ENCODE measurements at regions not wholly inside any gene's neighbourhood (a gene's known extent, or its start where the extent isn't known, plus 50 kb on each side); places are given as distances from the start of the nearest gene placed in this dataset.

GRCh38 chr21:38973552-38973951 lies 167.8 kb downstream of the ETS2 start:
- no peaks in the 10 kb centered on the region for H3K9me3 ChIP-seq
- no peaks in the 10 kb centered on the region for H3K4me1 ChIP-seq
- H3K27ac ChIP-seq: no peak overlapping the region
- intact Hi-C loops (cut with DNase I; ENCODE audit: low total_unique reads): no loop called here
- H3K4me3 ChIP-seq: no peak overlapping the region
- H3K27me3 ChIP-seq: no peaks in the 10 kb centered on the region
- no peaks in the 10 kb centered on the region for H3K36me3 ChIP-seq
- no peak for TF ChIP-seq CTCF (IDR thresholded peaks at IDR 0.05)
- TF ChIP-seq POLR2A (IDR thresholded peaks at IDR 0.05): no peak
- no peak for DNase-seq

DNA sequence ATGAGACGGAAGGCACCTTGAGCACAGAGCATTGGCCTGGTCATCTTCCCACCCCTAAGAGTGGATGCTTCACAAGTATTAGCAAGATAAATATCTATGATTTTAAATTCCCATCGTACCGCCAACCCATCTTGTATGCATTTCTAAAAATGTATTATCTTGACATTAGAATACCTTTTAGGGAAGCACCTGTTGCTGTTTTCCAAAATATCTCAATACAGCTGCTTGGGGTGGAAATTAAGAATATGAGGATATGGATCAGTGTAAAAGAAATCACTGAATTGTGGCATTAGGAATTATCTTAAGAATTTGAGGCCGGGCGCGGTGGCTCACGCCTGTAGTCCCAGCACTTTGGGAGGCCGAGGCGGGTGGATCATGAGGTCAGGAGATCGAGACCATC lies 166.3 kb downstream of the ETS2 start:
- no peaks in the 10 kb centered on the region for H3K9me3 ChIP-seq
- H3K4me1 ChIP-seq: no peaks in the 10 kb centered on the region
- no peaks in the 10 kb centered on the region for H3K27me3 ChIP-seq
- H3K4me3 ChIP-seq: no peak overlapping the region
- TF ChIP-seq CTCF (IDR thresholded peaks at IDR 0.05): no peak
- no peak for TF ChIP-seq POLR2A (IDR thresholded peaks at IDR 0.05)
- H3K36me3 ChIP-seq: no peaks in the 10 kb centered on the region
- DNase-seq: no peak
- intact Hi-C loops (cut with DNase I; ENCODE audit: low total_unique reads): no loop called here
- H3K27ac ChIP-seq: no peak overlapping the region

- Histone ChIP-seq H3K9me3 (no peaks in the 10 kb centered on the region), H3K27me3 (no peaks in the 10 kb centered on the region), H3K4me3 (no peak overlapping the region), H3K4me1 (no peaks in the 10 kb centered on the region), H3K27ac (no peak overlapping the region), H3K36me3 (no peaks in the 10 kb centered on the region)
- intact Hi-C loops (cut with DNase I; ENCODE audit: low total_unique reads): no loop called here
- TF ChIP-seq CTCF (IDR thresholded peaks at IDR 0.05) (no peak), POLR2A (IDR thresholded peaks at IDR 0.05) (no peak)
- no peak for DNase-seq
Measured at GRCh38 chr21:38970765-38971164, 165.0 kb downstream of the ETS2 start.

DNA sequence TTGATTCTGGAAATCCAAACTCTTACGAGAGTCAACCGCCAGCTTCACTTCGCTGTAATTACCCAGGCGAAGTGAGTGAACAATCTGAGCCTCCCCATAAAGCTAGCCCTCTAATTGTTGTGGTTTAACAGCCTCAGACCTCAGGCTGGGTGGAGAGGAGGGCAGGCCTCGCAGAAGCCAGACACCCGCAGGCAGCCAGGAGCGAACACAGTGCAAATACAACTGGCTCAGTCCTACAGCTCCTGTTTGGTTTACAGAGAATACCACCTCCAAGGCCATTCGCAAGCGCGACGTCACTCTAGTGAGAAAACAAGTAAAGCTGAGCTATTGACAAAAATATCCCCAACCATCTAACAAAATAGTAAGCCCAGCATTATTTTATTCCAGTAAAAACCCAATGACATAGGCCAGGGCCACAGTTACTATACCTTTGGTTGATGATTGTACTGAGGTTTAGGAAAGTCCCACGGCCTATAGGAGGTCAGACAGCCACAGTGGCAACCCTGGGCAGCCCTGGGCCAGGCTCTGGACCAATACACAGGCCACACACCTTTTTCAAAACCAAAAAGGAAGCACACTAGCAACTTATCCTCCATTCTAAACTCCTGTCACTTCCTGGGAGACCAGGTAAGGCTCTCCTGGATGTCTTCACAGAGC lies 163.3 kb downstream of the ETS2 start:
- H3K9me3 ChIP-seq: no peaks in the 10 kb centered on the region
- H3K27me3 ChIP-seq: no peaks in the 10 kb centered on the region
- no peak for DNase-seq
- H3K27ac ChIP-seq: no peak overlapping the region
- H3K36me3 ChIP-seq: no peaks in the 10 kb centered on the region
- H3K4me1 ChIP-seq: no peaks in the 10 kb centered on the region
- TF ChIP-seq POLR2A (IDR thresholded peaks at IDR 0.05) (no peak), CTCF (IDR thresholded peaks at IDR 0.05) (no peak)
- no peak overlapping the region for H3K4me3 ChIP-seq
- intact Hi-C loops (cut with DNase I; ENCODE audit: low total_unique reads): no loop called here

GRCh38 chr21:38965910-38966504 lies 160.3 kb downstream of the ETS2 start:
- Histone ChIP-seq H3K27ac (no peak overlapping the region), H3K4me3 (no peak overlapping the region), H3K27me3 (no peaks in the 10 kb centered on the region), H3K36me3 (no peaks in the 10 kb centered on the region), H3K9me3 (no peaks in the 10 kb centered on the region), H3K4me1 (no peaks in the 10 kb centered on the region)
- intact Hi-C loops (cut with DNase I; ENCODE audit: low total_unique reads): no loop called here
- DNase-seq: no peak
- no peak for TF ChIP-seq CTCF (IDR thresholded peaks at IDR 0.05)
- no peak for TF ChIP-seq POLR2A (IDR thresholded peaks at IDR 0.05)
